WTC11 (cell line): ENCODE measurements at regions not wholly inside any gene's neighbourhood (a gene's known extent, or its start where the extent isn't known, plus 50 kb on each side); places are given as distances from the start of the nearest gene placed in this dataset.

Source experiments
- MYBL2 ChIP-seq: sonication (generic); formaldehyde crosslinking; IDR thresholded peaks from 2 replicates; pipeline ENCODE4 v1.8.1; 2023; ENCODE audit warnings: mild to moderate bottlenecking, moderate library complexity, missing genetic modification reagents
- NR3C1 ChIP-seq: sonication (generic); formaldehyde crosslinking; conservative IDR thresholded peaks from 2 replicates; pipeline ENCODE4 v1.8.1; 2023; ENCODE audit warnings: low read depth, mild to moderate bottlenecking, missing genetic modification reagents
- RELA ChIP-seq: sonication (generic); formaldehyde crosslinking; IDR thresholded peaks from 2 replicates; pipeline ENCODE4 v1.8.1; 2022; ENCODE audit warnings: missing genetic modification reagents, mild to moderate bottlenecking, borderline replicate concordance
- TF ChIP-seq, protein P1 (sequence below): sonication (generic); formaldehyde crosslinking; IDR thresholded peaks from 2 replicates; pipeline ENCODE4 v1.8.1; 2023; ENCODE audit warnings: mild to moderate bottlenecking, missing genetic modification reagents, moderate library complexity
- TF ChIP-seq, protein P2 (sequence below): sonication (generic); formaldehyde crosslinking; IDR thresholded peaks from 2 replicates; pipeline ENCODE4 v1.8.1; 2023; ENCODE audit warnings: mild to moderate bottlenecking, missing genetic modification reagents, borderline replicate concordance
- TF ChIP-seq, protein P3 (sequence below): fragments of 200-600 bp; IDR thresholded peaks from 2 replicates; pipeline ENCODE4 v1.8.0; 2022; ENCODE audit warnings: antibody characterized with exemption
- TF ChIP-seq, protein P4 (sequence below): sonication (generic); formaldehyde crosslinking; IDR thresholded peaks from 2 replicates; pipeline ENCODE4 v1.8.1; 2022; ENCODE audit warnings: low read depth, missing genetic modification reagents, borderline replicate concordance
- TF ChIP-seq, protein P5 (sequence below): sonication (generic); formaldehyde crosslinking; IDR thresholded peaks from 2 replicates; pipeline ENCODE4 v1.8.0; 2022; ENCODE audit warnings: mild to moderate bottlenecking, missing genetic modification reagents
- TF ChIP-seq, protein P6 (sequence below): sonication (generic); formaldehyde crosslinking; IDR thresholded peaks from 2 replicates; pipeline ENCODE4 v1.8.0; 2022; ENCODE audit warnings: mild to moderate bottlenecking, missing genetic modification reagents
- TF ChIP-seq, protein P7 (sequence below): sonication (generic); formaldehyde crosslinking; IDR thresholded peaks from 2 replicates; pipeline ENCODE4 v1.8.0; 2022; ENCODE audit warnings: mild to moderate bottlenecking, missing genetic modification reagents

DNA sequence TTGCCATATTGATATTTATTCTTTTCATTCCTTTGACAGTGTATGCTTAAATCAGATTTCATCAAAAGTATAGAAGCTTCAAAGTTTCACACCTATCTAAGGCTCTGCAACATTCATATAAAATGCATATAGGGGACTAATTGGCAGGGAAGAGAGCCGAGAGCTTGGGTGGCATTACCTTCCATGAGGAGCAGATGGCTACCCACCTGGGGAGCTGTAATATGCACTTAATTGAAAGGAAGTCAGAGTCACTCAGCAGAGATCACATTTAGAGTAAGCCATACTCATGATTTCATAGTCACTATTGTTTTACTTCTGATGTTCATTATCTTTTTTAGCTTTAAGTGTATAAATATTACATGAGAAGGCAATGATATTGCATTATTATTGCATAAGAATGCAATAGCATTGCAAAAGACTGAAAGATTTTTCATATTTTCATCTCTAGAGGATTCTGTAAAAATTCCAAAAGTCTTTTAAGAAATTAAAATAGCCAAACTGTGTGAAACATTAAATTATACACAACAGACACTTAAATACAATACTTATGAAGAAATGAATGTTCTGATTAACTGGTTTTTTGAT is 1305.2 kb downstream of the EPHA7 start:
- TF ChIP-seq, protein P1, sequence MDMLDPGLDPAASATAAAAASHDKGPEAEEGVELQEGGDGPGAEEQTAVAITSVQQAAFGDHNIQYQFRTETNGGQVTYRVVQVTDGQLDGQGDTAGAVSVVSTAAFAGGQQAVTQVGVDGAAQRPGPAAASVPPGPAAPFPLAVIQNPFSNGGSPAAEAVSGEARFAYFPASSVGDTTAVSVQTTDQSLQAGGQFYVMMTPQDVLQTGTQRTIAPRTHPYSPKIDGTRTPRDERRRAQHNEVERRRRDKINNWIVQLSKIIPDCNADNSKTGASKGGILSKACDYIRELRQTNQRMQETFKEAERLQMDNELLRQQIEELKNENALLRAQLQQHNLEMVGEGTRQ = no peak
- TF ChIP-seq, protein P2, sequence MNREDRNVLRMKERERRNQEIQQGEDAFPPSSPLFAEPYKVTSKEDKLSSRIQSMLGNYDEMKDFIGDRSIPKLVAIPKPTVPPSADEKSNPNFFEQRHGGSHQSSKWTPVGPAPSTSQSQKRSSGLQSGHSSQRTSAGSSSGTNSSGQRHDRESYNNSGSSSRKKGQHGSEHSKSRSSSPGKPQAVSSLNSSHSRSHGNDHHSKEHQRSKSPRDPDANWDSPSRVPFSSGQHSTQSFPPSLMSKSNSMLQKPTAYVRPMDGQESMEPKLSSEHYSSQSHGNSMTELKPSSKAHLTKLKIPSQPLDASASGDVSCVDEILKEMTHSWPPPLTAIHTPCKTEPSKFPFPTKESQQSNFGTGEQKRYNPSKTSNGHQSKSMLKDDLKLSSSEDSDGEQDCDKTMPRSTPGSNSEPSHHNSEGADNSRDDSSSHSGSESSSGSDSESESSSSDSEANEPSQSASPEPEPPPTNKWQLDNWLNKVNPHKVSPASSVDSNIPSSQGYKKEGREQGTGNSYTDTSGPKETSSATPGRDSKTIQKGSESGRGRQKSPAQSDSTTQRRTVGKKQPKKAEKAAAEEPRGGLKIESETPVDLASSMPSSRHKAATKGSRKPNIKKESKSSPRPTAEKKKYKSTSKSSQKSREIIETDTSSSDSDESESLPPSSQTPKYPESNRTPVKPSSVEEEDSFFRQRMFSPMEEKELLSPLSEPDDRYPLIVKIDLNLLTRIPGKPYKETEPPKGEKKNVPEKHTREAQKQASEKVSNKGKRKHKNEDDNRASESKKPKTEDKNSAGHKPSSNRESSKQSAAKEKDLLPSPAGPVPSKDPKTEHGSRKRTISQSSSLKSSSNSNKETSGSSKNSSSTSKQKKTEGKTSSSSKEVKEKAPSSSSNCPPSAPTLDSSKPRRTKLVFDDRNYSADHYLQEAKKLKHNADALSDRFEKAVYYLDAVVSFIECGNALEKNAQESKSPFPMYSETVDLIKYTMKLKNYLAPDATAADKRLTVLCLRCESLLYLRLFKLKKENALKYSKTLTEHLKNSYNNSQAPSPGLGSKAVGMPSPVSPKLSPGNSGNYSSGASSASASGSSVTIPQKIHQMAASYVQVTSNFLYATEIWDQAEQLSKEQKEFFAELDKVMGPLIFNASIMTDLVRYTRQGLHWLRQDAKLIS (CRISPR knock-in tag) = no peak
- TF ChIP-seq, protein P3, sequence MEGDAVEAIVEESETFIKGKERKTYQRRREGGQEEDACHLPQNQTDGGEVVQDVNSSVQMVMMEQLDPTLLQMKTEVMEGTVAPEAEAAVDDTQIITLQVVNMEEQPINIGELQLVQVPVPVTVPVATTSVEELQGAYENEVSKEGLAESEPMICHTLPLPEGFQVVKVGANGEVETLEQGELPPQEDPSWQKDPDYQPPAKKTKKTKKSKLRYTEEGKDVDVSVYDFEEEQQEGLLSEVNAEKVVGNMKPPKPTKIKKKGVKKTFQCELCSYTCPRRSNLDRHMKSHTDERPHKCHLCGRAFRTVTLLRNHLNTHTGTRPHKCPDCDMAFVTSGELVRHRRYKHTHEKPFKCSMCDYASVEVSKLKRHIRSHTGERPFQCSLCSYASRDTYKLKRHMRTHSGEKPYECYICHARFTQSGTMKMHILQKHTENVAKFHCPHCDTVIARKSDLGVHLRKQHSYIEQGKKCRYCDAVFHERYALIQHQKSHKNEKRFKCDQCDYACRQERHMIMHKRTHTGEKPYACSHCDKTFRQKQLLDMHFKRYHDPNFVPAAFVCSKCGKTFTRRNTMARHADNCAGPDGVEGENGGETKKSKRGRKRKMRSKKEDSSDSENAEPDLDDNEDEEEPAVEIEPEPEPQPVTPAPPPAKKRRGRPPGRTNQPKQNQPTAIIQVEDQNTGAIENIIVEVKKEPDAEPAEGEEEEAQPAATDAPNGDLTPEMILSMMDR = no peak
- TF ChIP-seq, protein P4, sequence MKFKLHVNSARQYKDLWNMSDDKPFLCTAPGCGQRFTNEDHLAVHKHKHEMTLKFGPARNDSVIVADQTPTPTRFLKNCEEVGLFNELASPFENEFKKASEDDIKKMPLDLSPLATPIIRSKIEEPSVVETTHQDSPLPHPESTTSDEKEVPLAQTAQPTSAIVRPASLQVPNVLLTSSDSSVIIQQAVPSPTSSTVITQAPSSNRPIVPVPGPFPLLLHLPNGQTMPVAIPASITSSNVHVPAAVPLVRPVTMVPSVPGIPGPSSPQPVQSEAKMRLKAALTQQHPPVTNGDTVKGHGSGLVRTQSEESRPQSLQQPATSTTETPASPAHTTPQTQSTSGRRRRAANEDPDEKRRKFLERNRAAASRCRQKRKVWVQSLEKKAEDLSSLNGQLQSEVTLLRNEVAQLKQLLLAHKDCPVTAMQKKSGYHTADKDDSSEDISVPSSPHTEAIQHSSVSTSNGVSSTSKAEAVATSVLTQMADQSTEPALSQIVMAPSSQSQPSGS (CRISPR knock-in tag) = no peak
- TF ChIP-seq, protein P5, sequence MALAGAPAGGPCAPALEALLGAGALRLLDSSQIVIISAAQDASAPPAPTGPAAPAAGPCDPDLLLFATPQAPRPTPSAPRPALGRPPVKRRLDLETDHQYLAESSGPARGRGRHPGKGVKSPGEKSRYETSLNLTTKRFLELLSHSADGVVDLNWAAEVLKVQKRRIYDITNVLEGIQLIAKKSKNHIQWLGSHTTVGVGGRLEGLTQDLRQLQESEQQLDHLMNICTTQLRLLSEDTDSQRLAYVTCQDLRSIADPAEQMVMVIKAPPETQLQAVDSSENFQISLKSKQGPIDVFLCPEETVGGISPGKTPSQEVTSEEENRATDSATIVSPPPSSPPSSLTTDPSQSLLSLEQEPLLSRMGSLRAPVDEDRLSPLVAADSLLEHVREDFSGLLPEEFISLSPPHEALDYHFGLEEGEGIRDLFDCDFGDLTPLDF (CRISPR knock-in tag) = no peak
- TF ChIP-seq, protein P6, sequence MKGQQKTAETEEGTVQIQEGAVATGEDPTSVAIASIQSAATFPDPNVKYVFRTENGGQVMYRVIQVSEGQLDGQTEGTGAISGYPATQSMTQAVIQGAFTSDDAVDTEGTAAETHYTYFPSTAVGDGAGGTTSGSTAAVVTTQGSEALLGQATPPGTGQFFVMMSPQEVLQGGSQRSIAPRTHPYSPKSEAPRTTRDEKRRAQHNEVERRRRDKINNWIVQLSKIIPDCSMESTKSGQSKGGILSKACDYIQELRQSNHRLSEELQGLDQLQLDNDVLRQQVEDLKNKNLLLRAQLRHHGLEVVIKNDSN = no peak
- no peak for TF ChIP-seq MYBL2 (CRISPR knock-in tag)
- no peak for TF ChIP-seq NR3C1 (CRISPR knock-in tag)
- TF ChIP-seq RELA = no peak
- TF ChIP-seq, protein P7, sequence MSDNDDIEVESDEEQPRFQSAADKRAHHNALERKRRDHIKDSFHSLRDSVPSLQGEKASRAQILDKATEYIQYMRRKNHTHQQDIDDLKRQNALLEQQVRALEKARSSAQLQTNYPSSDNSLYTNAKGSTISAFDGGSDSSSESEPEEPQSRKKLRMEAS (CRISPR knock-in tag) = no peak
